ENCODE measurements at regions not wholly inside any gene's neighbourhood (a gene's known extent, or its start where the extent isn't known, plus 50 kb on each side); places are given as distances from the start of the nearest gene placed in this dataset.

DNA sequence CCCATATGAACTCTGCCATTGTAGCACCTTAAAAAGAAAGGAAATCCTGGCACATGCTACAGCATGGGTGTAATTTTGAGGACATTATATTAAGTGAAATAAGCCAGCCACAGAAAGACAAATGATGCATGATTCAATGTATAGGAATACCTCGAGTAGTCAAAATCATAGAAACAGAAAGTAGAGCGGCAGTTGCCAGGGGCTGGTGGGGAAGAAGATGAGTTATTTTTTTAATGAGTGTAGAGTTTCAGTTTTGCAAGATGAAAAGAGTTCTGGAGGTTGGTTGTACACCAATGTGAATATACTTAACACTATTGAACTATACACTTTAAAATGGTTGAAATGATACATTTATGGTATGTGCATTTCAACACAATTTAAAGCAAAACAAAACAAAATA lies 133.0 kb downstream of the ZDHHC21 start:
- no peaks in the 10 kb centered on the region for H3K9me3 Mint-ChIP-seq

DNA sequence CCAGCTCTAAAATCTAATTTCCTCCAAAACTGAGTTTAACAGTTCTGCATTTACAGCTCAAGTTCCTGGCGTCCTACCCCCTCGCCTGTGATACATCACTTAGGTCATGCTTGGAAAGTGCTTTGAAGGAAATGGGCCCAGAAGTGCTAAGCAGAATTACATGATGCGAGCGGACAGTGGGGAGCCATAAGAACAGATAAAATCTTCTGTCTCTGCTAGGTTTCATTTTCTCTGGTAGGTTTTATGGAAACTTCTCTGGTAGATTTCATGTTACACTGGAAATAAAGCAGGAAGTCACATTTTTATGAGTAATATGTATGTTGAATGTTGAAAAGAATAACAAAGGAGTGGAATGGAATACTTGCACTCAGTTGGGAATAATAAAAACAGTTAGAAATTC lies 138.3 kb downstream of the ZDHHC21 start:
- no peaks in the 10 kb centered on the region for H3K36me3 Mint-ChIP-seq
- TF ChIP-seq, protein P1, sequence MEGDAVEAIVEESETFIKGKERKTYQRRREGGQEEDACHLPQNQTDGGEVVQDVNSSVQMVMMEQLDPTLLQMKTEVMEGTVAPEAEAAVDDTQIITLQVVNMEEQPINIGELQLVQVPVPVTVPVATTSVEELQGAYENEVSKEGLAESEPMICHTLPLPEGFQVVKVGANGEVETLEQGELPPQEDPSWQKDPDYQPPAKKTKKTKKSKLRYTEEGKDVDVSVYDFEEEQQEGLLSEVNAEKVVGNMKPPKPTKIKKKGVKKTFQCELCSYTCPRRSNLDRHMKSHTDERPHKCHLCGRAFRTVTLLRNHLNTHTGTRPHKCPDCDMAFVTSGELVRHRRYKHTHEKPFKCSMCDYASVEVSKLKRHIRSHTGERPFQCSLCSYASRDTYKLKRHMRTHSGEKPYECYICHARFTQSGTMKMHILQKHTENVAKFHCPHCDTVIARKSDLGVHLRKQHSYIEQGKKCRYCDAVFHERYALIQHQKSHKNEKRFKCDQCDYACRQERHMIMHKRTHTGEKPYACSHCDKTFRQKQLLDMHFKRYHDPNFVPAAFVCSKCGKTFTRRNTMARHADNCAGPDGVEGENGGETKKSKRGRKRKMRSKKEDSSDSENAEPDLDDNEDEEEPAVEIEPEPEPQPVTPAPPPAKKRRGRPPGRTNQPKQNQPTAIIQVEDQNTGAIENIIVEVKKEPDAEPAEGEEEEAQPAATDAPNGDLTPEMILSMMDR (IDR thresholded peaks at IDR 0.05; ENCODE audit: unreplicated experiment): no peak
- no peak for DNase-seq (ENCODE audit: low spot score in 2 of 2, unreplicated experiment in 2 of 2)
- no peaks in the 10 kb centered on the region for H3K27me3 Mint-ChIP-seq (ENCODE audit: low read depth)
- peak overlapping the region; percentile 1 for H3K27ac Mint-ChIP-seq
- H3K9me3 Mint-ChIP-seq: no peaks in the 10 kb centered on the region
- H3K4me1 Mint-ChIP-seq: no peaks in the 10 kb centered on the region
- no peak overlapping the region for H3K4me3 Mint-ChIP-seq

More for the DNA sequence above, 133.0 kb downstream of the ZDHHC21 start:
- no peak for DNase-seq (ENCODE audit: low spot score in 2 of 2, unreplicated experiment in 2 of 2)
- Mint-ChIP-seq H3K27ac (no peak overlapping the region), H3K36me3 (no peaks in the 10 kb centered on the region), H3K4me3 (no peak overlapping the region), H3K4me1 (peaks cover 19% of the 10 kb centered on the region), H3K27me3 (ENCODE audit: low read depth) (no peaks in the 10 kb centered on the region)
- TF ChIP-seq, protein P1 (IDR thresholded peaks at IDR 0.05; ENCODE audit: unreplicated experiment): no peak

DNA sequence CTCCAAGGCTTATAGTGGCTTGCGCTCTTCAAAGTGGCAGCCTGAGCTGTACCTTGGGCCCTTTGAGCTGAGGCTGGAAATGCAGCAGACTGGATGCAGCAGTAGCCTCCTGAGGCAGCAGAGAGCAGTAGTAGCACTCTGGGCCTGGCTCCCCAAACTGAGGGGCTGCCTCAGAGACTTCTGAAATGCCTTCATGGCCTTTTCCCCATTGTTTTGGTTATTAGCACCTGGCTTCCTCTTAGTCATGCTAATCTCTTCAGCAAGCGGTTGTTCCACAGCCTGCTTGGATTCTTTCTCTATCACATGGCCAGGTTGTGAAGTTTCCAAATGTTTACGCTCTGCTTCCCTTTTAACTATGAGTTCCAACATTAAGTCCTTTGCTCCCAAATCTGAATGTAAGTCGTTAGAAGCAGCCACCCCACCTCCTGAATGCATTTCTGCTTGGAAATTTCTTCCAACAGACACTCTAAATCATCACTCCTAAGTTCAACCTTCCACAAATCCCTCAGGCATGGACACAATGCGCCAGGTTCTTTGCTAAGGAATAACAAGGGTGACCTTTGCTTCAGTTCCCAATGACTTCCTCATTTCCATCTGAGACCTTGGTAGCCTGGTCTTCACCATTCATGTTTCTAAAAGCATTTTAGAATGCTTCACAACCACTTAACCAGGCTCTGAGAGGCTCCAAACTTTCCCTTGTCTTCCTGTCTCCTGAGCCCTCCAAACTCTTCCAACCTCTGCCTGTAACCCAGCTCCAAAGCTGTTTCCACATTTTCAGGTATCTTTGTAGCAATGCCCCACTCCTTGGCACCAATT lies 145.8 kb downstream of the ZDHHC21 start:
- Mint-ChIP-seq H3K4me1 (peaks cover 5% of the 10 kb centered on the region), H3K27ac (no peak overlapping the region), H3K4me3 (no peak overlapping the region), H3K27me3 (ENCODE audit: low read depth) (no peaks in the 10 kb centered on the region), H3K9me3 (peaks cover 10% of the 10 kb centered on the region), H3K36me3 (no peaks in the 10 kb centered on the region)
- TF ChIP-seq, protein P1 (IDR thresholded peaks at IDR 0.05; ENCODE audit: unreplicated experiment): no peak
- DNase-seq (ENCODE audit: low spot score in 2 of 2, unreplicated experiment in 2 of 2): no peak

DNA sequence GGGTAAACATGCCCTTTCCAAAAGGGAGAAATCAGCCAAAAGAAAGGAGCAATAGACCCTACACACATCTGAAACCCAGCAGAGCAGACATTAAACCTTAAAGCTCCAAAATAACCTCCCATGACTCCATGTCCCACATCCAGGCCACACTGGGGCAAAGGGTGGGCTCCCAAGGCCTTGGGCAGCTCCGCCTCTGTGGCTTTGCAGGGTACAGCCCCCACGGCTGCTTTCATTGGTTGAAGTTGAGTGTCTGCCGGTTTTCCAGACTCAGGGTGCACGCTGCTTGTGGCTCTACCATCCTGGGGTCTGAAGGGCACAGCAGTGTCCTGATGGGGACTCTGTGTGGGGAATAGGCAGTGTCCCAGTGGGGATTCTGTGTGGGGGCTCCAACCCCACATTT lies 146.5 kb downstream of the ZDHHC21 start:
- no peaks in the 10 kb centered on the region for H3K27me3 Mint-ChIP-seq (ENCODE audit: low read depth)
- DNase-seq (ENCODE audit: low spot score in 2 of 2, unreplicated experiment in 2 of 2): no peak
- H3K9me3 Mint-ChIP-seq: peaks cover 10% of the 10 kb centered on the region
- TF ChIP-seq, protein P1 (IDR thresholded peaks at IDR 0.05; ENCODE audit: unreplicated experiment): no peak
- H3K4me1 Mint-ChIP-seq: peaks cover 5% of the 10 kb centered on the region
- no peak overlapping the region for H3K4me3 Mint-ChIP-seq
- H3K36me3 Mint-ChIP-seq: no peaks in the 10 kb centered on the region
- H3K27ac Mint-ChIP-seq: no peak overlapping the region

DNA sequence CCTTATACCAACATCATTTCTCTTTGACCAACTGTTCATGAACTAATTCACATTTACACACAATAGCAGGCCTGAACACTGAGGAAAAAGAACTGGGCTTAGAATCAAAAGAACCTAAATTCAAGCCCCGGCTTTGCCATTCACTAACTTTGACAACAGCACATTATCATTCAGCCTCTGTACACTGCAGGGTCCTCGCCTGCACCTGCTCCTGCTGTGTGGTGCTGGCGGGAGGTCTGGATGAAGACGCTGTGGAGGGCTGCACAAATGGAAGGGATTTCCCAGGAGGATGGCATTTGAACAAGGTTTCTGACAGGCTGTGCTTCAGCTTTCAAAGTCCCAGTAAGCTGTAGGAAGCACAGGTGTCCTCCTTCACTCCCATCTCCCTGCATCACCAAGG lies 151.2 kb downstream of the ZDHHC21 start:
- no peaks in the 10 kb centered on the region for H3K36me3 Mint-ChIP-seq
- DNase-seq (ENCODE audit: low spot score in 2 of 2, unreplicated experiment in 2 of 2): no peak

More for the DNA sequence above, 151.2 kb downstream of the ZDHHC21 start:
- no peak overlapping the region for H3K27ac Mint-ChIP-seq
- H3K9me3 Mint-ChIP-seq: peaks cover 15% of the 10 kb centered on the region
- H3K27me3 Mint-ChIP-seq (ENCODE audit: low read depth): no peaks in the 10 kb centered on the region
- H3K4me3 Mint-ChIP-seq: no peak overlapping the region
- H3K4me1 Mint-ChIP-seq: peaks cover 12% of the 10 kb centered on the region
- TF ChIP-seq, protein P1 (IDR thresholded peaks at IDR 0.05; ENCODE audit: unreplicated experiment): no peak
